ENCODE measurements at regions not wholly inside any gene's neighbourhood (a gene's known extent, or its start where the extent isn't known, plus 50 kb on each side); places are given as distances from the start of the nearest gene placed in this dataset.

DNA sequence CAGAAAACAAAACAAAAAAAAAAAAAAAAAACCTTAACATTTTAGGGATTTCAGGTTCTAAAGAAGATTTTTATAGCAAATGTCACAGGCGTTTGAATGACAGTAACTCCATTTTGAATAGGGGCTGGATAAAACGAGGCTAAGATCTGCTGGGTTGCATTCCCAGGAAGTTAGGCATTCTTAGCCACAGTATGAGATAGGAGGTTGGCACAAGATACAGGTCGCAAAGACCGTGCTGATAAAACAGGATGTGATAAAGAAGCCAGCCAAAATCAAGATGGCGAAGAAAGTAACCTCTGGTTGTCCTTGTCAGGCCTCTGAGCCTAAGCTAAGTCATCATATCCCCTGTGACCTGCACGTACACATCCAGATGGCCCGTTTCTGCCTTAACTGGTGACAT is 425.6 kb upstream of the PTPRD start:
- DNase-seq (ENCODE audit: low read depth) = no peak
- no peak overlapping the region for H3K4me3 ChIP-seq (ENCODE audit: low read depth, low read length)
- TF ChIP-seq CTCF (conservative IDR thresholded peaks at IDR 0.05; ENCODE audit: low read depth, low read length) = no peak

- no peak for DNase-seq (ENCODE audit: low read depth)
- no peak for TF ChIP-seq CTCF (conservative IDR thresholded peaks at IDR 0.05; ENCODE audit: low read depth, low read length)
- no peak overlapping the region for H3K4me3 ChIP-seq (ENCODE audit: low read depth, low read length)
Observed at GRCh38 chr9:11039006-11039405, 426.2 kb upstream of the PTPRD start.

GRCh38 chr9:11045589-11045988 is 432.8 kb upstream of the PTPRD start:
- no peak overlapping the region for H3K4me3 ChIP-seq (ENCODE audit: low read depth, low read length)
- no peak for TF ChIP-seq CTCF (conservative IDR thresholded peaks at IDR 0.05; ENCODE audit: low read depth, low read length)
- DNase-seq (ENCODE audit: low read depth) = no peak

- TF ChIP-seq CTCF (conservative IDR thresholded peaks at IDR 0.05; ENCODE audit: low read depth, low read length) = no peak
- no peak overlapping the region for H3K4me3 ChIP-seq (ENCODE audit: low read depth, low read length)
- no peak for DNase-seq (ENCODE audit: low read depth)
Observed at GRCh38 chr9:11063263-11063662, 450.5 kb upstream of the PTPRD start.

GRCh38 chr9:11064909-11065308 is 452.1 kb upstream of the PTPRD start:
- DNase-seq (ENCODE audit: low read depth) = no peak
- H3K4me3 ChIP-seq (ENCODE audit: low read depth, low read length) = no peak overlapping the region
- no peak for TF ChIP-seq CTCF (conservative IDR thresholded peaks at IDR 0.05; ENCODE audit: low read depth, low read length)

DNA sequence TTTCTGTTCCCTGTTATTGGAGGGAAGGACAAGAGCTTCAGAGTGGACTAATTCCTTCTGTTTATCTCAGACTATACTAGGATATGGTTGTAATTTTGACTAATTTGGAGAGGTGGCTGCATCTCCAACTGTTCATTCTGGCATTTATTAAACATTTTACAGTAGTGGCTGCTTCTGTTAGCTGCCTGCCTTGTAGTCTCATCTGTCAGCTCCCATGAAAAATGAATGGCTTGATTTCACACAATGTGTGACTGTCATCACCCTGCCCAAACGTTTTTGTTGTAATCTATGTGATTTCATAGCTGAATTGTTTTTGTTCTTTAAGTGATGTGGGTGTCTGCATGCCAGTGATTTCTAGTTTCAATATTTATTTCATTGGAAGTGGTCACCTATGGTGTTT is 459.4 kb upstream of the PTPRD start:
- no peak for DNase-seq (ENCODE audit: low read depth)
- no peak overlapping the region for H3K4me3 ChIP-seq (ENCODE audit: low read depth, low read length)
- no peak for TF ChIP-seq CTCF (conservative IDR thresholded peaks at IDR 0.05; ENCODE audit: low read depth, low read length)

GRCh38 chr9:11086561-11086960 is 473.8 kb upstream of the PTPRD start:
- TF ChIP-seq CTCF (conservative IDR thresholded peaks at IDR 0.05; ENCODE audit: low read depth, low read length) = no peak
- DNase-seq (ENCODE audit: low read depth) = no peak
- H3K4me3 ChIP-seq (ENCODE audit: low read depth, low read length) = no peak overlapping the region
